ENCODE measurements at regions not wholly inside any gene's neighbourhood (a gene's known extent, or its start where the extent isn't known, plus 50 kb on each side); places are given as distances from the start of the nearest gene placed in this dataset.
A peak's percentile ranks its signal among the peaks of the same experiment; 100 is the strongest.

GRCh38 chr2:220684099-220684498, 888.0 kb downstream of the EPHA4 start:
- H3K27ac ChIP-seq: no peak overlapping the region
- H3K36me3 ChIP-seq: no peaks in the 10 kb centered on the region
- DNase-seq (ENCODE audit: low spot score in 2 of 2): no peak
- no peak overlapping the region for H3K4me3 ChIP-seq
- TF ChIP-seq CTCF (IDR thresholded peaks at IDR 0.05) (no peak), POLR2A (IDR thresholded peaks at IDR 0.05) (no peak), EP300 (IDR thresholded peaks at IDR 0.05) (no peak)
- 70 to 71% methylated on average over 6 of the region's 6 CpGs for WGBS, 2 donors
- peaks cover 0 to 3% of the 10 kb centered on the region in 2 donors for H3K27me3 ChIP-seq
- H3K9me3 ChIP-seq: no peaks in the 10 kb centered on the region
- H3K4me1 ChIP-seq: no peaks in the 10 kb centered on the region

GRCh38 chr2:220687231-220687843, 884.8 kb downstream of the EPHA4 start:
- Histone ChIP-seq H3K4me3 (no peak overlapping the region), H3K27ac (no peak overlapping the region), H3K9me3 (no peaks in the 10 kb centered on the region), H3K36me3 (no peaks in the 10 kb centered on the region), H3K4me1 (no peaks in the 10 kb centered on the region), H3K27me3 (peaks cover 0 to 3% of the 10 kb centered on the region in 2 donors)
- peak; percentile 56 to 85 for DNase-seq (ENCODE audit: low spot score in 2 of 2)
- 53 to 56% methylated on average over 15 of the region's 15 CpGs for WGBS, 2 donors
- no peak for TF ChIP-seq EP300 (IDR thresholded peaks at IDR 0.05)
- no peak for TF ChIP-seq POLR2A (IDR thresholded peaks at IDR 0.05)
- peak; percentile 78 to 83 (median 81) for TF ChIP-seq CTCF (IDR thresholded peaks at IDR 0.05)

GRCh38 chr2:220695397-220696279, 876.5 kb downstream of the EPHA4 start:
- DNase-seq (ENCODE audit: low spot score in 2 of 2): no peak
- Histone ChIP-seq H3K27ac (no peak overlapping the region), H3K4me3 (no peak overlapping the region), H3K4me1 (no peaks in the 10 kb centered on the region), H3K9me3 (peaks cover 0 to 2% (median 0%) of the 10 kb centered on the region in 4 donors), H3K36me3 (no peaks in the 10 kb centered on the region), H3K27me3 (no peaks in the 10 kb centered on the region)
- no peak for TF ChIP-seq EP300 (IDR thresholded peaks at IDR 0.05)
- TF ChIP-seq CTCF (IDR thresholded peaks at IDR 0.05): no peak
- 69 to 72% methylated on average over 6 of the region's 6 CpGs for WGBS, 2 donors

GRCh38 chr2:220696280-220696669, 875.8 kb downstream of the EPHA4 start:
- no peaks in the 10 kb centered on the region for H3K27me3 ChIP-seq
- H3K27ac ChIP-seq: no peak overlapping the region
- no peak overlapping the region for H3K4me3 ChIP-seq
- DNase-seq (ENCODE audit: low spot score in 2 of 2): no peak
- no peaks in the 10 kb centered on the region for H3K4me1 ChIP-seq
- TF ChIP-seq EP300 (IDR thresholded peaks at IDR 0.05): no peak
- TF ChIP-seq CTCF (IDR thresholded peaks at IDR 0.05): no peak
- no peak for TF ChIP-seq POLR2A (IDR thresholded peaks at IDR 0.05)
- no peaks in the 10 kb centered on the region for H3K36me3 ChIP-seq
- WGBS, 2 donors: 87 to 92% methylated on average over 6 of the region's 6 CpGs
- H3K9me3 ChIP-seq: peaks cover 0 to 5% (median 0%) of the 10 kb centered on the region in 4 donors

- 94 to 98% methylated on average over 2 of the region's 2 CpGs for WGBS, 2 donors
- Histone ChIP-seq H3K9me3 (peaks cover 0 to 5% (median 0%) of the 10 kb centered on the region in 4 donors), H3K27me3 (no peaks in the 10 kb centered on the region), H3K4me1 (no peaks in the 10 kb centered on the region), H3K4me3 (no peak overlapping the region), H3K27ac (no peak overlapping the region), H3K36me3 (no peaks in the 10 kb centered on the region)
- TF ChIP-seq POLR2A (IDR thresholded peaks at IDR 0.05): no peak
- TF ChIP-seq EP300 (IDR thresholded peaks at IDR 0.05): no peak
- TF ChIP-seq CTCF (IDR thresholded peaks at IDR 0.05): no peak
- DNase-seq (ENCODE audit: low spot score in 2 of 2): no peak
Measured at GRCh38 chr2:220697011-220697410, 875.1 kb downstream of the EPHA4 start.
